ENCODE measurements at regions not wholly inside any gene's neighbourhood (a gene's known extent, or its start where the extent isn't known, plus 50 kb on each side); places are given as distances from the start of the nearest gene placed in this dataset.

DNA sequence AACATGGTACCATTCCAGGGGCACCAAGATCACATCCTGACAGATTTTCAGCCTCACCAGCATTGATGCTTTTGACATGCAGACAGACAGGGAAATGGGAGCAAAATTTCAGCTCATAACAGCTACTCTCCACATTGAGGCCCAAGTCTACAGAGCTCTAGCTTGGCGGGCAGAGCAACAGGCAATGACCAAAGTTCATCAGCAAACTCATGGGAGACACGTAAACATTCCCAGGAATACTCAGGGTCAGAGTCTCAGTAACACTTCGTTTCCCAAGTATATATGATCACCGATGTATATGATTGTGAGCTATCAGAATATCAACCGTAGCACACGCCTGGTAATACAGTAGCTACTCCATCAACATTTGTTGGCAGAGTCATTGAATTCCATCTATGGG lies 59.2 kb upstream of the SLC24A5 start:
- no peak overlapping the region for H3K4me3 Mint-ChIP-seq
- no peak for ATAC-seq
- H3K27me3 Mint-ChIP-seq (ENCODE audit: low read depth) = no peaks in the 10 kb centered on the region; the same call in 1 of the 2 replicates
- TF ChIP-seq ESRRA (CRISPR knock-in tag; IDR thresholded peaks at IDR 0.05; ENCODE audit: borderline replicate concordance) = no peak
- TF ChIP-seq, protein P1, sequence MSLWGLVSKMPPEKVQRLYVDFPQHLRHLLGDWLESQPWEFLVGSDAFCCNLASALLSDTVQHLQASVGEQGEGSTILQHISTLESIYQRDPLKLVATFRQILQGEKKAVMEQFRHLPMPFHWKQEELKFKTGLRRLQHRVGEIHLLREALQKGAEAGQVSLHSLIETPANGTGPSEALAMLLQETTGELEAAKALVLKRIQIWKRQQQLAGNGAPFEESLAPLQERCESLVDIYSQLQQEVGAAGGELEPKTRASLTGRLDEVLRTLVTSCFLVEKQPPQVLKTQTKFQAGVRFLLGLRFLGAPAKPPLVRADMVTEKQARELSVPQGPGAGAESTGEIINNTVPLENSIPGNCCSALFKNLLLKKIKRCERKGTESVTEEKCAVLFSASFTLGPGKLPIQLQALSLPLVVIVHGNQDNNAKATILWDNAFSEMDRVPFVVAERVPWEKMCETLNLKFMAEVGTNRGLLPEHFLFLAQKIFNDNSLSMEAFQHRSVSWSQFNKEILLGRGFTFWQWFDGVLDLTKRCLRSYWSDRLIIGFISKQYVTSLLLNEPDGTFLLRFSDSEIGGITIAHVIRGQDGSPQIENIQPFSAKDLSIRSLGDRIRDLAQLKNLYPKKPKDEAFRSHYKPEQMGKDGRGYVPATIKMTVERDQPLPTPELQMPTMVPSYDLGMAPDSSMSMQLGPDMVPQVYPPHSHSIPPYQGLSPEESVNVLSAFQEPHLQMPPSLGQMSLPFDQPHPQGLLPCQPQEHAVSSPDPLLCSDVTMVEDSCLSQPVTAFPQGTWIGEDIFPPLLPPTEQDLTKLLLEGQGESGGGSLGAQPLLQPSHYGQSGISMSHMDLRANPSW (CRISPR knock-in tag; conservative IDR thresholded peaks at IDR 0.05; ENCODE audit: low read depth) = no peak
- TF ChIP-seq ZNF317 (CRISPR knock-in tag; IDR thresholded peaks at IDR 0.05; ENCODE audit: borderline replicate concordance, low read depth) = no peak
- TF ChIP-seq RELA (CRISPR knock-in tag; IDR thresholded peaks at IDR 0.05; ENCODE audit: borderline replicate concordance) = no peak
- TF ChIP-seq, protein P2, sequence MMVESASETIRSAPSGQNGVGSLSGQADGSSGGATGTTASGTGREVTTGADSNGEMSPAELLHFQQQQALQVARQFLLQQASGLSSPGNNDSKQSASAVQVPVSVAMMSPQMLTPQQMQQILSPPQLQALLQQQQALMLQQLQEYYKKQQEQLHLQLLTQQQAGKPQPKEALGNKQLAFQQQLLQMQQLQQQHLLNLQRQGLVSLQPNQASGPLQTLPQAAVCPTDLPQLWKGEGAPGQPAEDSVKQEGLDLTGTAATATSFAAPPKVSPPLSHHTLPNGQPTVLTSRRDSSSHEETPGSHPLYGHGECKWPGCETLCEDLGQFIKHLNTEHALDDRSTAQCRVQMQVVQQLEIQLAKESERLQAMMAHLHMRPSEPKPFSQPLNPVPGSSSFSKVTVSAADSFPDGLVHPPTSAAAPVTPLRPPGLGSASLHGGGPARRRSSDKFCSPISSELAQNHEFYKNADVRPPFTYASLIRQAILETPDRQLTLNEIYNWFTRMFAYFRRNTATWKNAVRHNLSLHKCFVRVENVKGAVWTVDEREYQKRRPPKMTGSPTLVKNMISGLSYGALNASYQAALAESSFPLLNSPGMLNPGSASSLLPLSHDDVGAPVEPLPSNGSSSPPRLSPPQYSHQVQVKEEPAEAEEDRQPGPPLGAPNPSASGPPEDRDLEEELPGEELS (CRISPR knock-in tag; IDR thresholded peaks at IDR 0.05) = no peak
- TF ChIP-seq SMAD3 (CRISPR knock-in tag; IDR thresholded peaks at IDR 0.05; ENCODE audit: borderline replicate concordance) = no peak
- no peak for TF ChIP-seq RORB (CRISPR knock-in tag; IDR thresholded peaks at IDR 0.05)
- TF ChIP-seq ZNF232 (CRISPR knock-in tag; IDR thresholded peaks at IDR 0.05) = no peak
- TF ChIP-seq, protein P3, sequence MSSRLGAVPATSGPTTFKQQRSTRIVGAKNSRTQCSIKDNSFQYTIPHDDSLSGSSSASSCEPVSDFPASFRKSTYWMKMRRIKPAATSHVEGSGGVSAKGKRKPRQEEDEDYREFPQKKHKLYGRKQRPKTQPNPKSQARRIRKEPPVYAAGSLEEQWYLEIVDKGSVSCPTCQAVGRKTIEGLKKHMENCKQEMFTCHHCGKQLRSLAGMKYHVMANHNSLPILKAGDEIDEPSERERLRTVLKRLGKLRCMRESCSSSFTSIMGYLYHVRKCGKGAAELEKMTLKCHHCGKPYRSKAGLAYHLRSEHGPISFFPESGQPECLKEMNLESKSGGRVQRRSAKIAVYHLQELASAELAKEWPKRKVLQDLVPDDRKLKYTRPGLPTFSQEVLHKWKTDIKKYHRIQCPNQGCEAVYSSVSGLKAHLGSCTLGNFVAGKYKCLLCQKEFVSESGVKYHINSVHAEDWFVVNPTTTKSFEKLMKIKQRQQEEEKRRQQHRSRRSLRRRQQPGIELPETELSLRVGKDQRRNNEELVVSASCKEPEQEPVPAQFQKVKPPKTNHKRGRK (CRISPR knock-in tag; IDR thresholded peaks at IDR 0.05; ENCODE audit: borderline replicate concordance) = no peak
- no peak for TF ChIP-seq CREB1 (CRISPR knock-in tag; IDR thresholded peaks at IDR 0.05)
- no peak overlapping the region for H3K27ac Mint-ChIP-seq
- POLR2A ChIA-PET = no interaction called here
- CTCF ChIA-PET = interaction anchor here (2.7 kb wide), 1 partner anchor 24 kb away, joined by 8 read pairs; no protein-coding TSS in a partner anchor
- no peak for DNase-seq (ENCODE audit: low spot score)
- H3K4me1 Mint-ChIP-seq = peaks cover 6% of the 10 kb centered on the region
- 0 out of 2 replicates have a peak, but pooled peaks cover 5% of the 10 kb centered on the region for H3K9me3 Mint-ChIP-seq
- H3K36me3 Mint-ChIP-seq = no peaks in the 10 kb centered on the region

DNA sequence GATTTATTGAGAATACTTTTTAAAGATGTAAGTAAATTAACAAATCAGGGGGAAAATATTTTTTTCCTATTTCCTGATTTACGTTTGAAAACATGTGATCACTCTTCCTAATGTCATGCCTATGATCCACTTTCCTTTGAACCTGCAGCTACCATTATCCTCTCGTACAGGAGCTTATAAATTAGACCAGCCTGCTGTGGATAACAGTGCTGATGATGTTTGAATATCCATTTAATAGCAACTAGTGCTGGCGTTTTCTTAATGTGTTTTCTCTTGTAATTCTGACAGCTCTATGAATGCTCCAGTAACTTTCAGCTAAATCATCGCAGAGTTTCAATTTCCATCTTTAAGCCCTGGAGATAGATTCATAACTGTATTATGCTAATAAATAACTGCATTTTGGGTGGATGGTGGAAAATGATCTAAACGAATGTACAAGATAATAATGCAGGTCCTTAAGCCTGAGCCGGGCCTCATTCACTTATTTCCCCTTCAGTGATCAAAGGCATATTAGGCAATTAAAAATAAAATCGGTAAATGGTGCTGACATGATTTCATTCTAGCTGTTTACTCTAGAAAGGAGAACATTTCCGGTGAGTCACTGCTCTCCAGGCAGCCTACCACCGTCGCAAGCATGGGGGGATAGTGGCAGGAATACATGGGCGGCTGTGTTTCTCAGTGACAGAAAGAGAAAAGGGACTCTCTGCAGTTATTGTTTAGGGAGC lies 58.5 kb upstream of the SLC24A5 start:
- TF ChIP-seq NFYB (CRISPR knock-in tag; conservative IDR thresholded peaks at IDR 0.05; ENCODE audit: low read depth) = no peak
- TF ChIP-seq SP1 (CRISPR knock-in tag; conservative IDR thresholded peaks at IDR 0.05) = no peak
- no peak for TF ChIP-seq TEAD1 (CRISPR knock-in tag; IDR thresholded peaks at IDR 0.05)
- no peak for TF ChIP-seq SMAD3 (CRISPR knock-in tag; IDR thresholded peaks at IDR 0.05; ENCODE audit: borderline replicate concordance)
- no peak for TF ChIP-seq EMX1 (CRISPR knock-in tag; IDR thresholded peaks at IDR 0.05)
- no peak for TF ChIP-seq ZNF121 (CRISPR knock-in tag; IDR thresholded peaks at IDR 0.05)
- TF ChIP-seq, protein P4, sequence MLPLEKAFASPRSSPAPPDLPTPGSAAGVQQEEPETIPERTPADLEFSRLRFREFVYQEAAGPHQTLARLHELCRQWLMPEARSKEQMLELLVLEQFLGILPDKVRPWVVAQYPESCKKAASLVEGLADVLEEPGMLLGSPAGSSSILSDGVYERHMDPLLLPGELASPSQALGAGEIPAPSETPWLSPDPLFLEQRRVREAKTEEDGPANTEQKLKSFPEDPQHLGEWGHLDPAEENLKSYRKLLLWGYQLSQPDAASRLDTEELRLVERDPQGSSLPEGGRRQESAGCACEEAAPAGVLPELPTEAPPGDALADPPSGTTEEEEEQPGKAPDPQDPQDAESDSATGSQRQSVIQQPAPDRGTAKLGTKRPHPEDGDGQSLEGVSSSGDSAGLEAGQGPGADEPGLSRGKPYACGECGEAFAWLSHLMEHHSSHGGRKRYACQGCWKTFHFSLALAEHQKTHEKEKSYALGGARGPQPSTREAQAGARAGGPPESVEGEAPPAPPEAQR (CRISPR knock-in tag; IDR thresholded peaks at IDR 0.05) = no peak
- no peak for TF ChIP-seq FOXJ3 (CRISPR knock-in tag; IDR thresholded peaks at IDR 0.05; ENCODE audit: borderline replicate concordance)
- TF ChIP-seq, protein P5, sequence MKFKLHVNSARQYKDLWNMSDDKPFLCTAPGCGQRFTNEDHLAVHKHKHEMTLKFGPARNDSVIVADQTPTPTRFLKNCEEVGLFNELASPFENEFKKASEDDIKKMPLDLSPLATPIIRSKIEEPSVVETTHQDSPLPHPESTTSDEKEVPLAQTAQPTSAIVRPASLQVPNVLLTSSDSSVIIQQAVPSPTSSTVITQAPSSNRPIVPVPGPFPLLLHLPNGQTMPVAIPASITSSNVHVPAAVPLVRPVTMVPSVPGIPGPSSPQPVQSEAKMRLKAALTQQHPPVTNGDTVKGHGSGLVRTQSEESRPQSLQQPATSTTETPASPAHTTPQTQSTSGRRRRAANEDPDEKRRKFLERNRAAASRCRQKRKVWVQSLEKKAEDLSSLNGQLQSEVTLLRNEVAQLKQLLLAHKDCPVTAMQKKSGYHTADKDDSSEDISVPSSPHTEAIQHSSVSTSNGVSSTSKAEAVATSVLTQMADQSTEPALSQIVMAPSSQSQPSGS (CRISPR knock-in tag; IDR thresholded peaks at IDR 0.05; ENCODE audit: borderline replicate concordance, low read depth) = no peak
- TF ChIP-seq, protein P6, sequence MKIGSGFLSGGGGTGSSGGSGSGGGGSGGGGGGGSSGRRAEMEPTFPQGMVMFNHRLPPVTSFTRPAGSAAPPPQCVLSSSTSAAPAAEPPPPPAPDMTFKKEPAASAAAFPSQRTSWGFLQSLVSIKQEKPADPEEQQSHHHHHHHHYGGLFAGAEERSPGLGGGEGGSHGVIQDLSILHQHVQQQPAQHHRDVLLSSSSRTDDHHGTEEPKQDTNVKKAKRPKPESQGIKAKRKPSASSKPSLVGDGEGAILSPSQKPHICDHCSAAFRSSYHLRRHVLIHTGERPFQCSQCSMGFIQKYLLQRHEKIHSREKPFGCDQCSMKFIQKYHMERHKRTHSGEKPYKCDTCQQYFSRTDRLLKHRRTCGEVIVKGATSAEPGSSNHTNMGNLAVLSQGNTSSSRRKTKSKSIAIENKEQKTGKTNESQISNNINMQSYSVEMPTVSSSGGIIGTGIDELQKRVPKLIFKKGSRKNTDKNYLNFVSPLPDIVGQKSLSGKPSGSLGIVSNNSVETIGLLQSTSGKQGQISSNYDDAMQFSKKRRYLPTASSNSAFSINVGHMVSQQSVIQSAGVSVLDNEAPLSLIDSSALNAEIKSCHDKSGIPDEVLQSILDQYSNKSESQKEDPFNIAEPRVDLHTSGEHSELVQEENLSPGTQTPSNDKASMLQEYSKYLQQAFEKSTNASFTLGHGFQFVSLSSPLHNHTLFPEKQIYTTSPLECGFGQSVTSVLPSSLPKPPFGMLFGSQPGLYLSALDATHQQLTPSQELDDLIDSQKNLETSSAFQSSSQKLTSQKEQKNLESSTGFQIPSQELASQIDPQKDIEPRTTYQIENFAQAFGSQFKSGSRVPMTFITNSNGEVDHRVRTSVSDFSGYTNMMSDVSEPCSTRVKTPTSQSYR (CRISPR knock-in tag; IDR thresholded peaks at IDR 0.05) = no peak
- DNase-seq (ENCODE audit: low spot score) = no peak
- no peak overlapping the region for H3K27ac Mint-ChIP-seq
- ChIA-PET CTCF (interaction anchor here (2.7 kb wide), 1 partner anchor 23 kb away, joined by 8 read pairs; no protein-coding TSS in a partner anchor), POLR2A (no interaction called here)
- H3K27me3 Mint-ChIP-seq (ENCODE audit: low read depth) = no peaks in the 10 kb centered on the region; the same call in 1 of the 2 replicates
- peaks cover 6% of the 10 kb centered on the region for H3K4me1 Mint-ChIP-seq
- ATAC-seq = no peak
- no peaks in the 10 kb centered on the region for H3K36me3 Mint-ChIP-seq
- no peak overlapping the region for H3K4me3 Mint-ChIP-seq
- 0 out of 2 replicates have a peak, but pooled peaks cover 5% of the 10 kb centered on the region for H3K9me3 Mint-ChIP-seq
